Gastroesophageal sphincter (tissue), 4 donors: ENCODE measurements at regions not wholly inside any gene's neighbourhood (a gene's known extent, or its start where the extent isn't known, plus 50 kb on each side); places are given as distances from the start of the nearest gene placed in this dataset.

ENCODE experiments used
- ATAC-seq: fragments of 150-250 bp; one replicate; pipeline ENCODE4 v1.9.1; 2016; ENCODE audit warnings: mild to moderate bottlenecking, moderate library complexity
- H3K27ac ChIP-seq, 4 donors: fragments of 200-600 bp; sonication (generic) in 3 of 4; 1 replicate in 3 of 4; 2 replicates in 1 of 4; pipeline ENCODE4 v1.5.1; 2016 to 2019
- H3K27me3 ChIP-seq: fragments of 200-600 bp; sonication (generic); one replicate; pipeline ENCODE4 v1.5.1; 2019
- H3K36me3 ChIP-seq, 2 donors: fragments of 200-600 bp; sonication (generic); one replicate each; pipeline ENCODE4 v1.5.1; 2019; ENCODE audit warnings: control low read depth in 1 of 2
- H3K4me1 ChIP-seq, 3 donors: fragments of 200-600 bp; sonication (generic); 1 replicate in 2 of 3; 2 replicates in 1 of 3; pipeline ENCODE4 v1.5.1; 2016 to 2019; ENCODE audit warnings: control low read depth in 2 of 3
- H3K4me3 ChIP-seq, 2 donors: fragments of 200-600 bp; sonication (generic); one replicate each; pipeline ENCODE4 v1.5.1; 2019; ENCODE audit warnings: mild to moderate bottlenecking in 1 of 2, moderate library complexity in 1 of 2
- H3K9me3 ChIP-seq, 3 donors: fragments of 200-600 bp; sonication (generic); one replicate each; pipeline ENCODE4 v1.5.1; 2017 to 2019; ENCODE audit warnings: control low read depth in 2 of 3
- EP300 ChIP-seq: sonication (generic); formaldehyde crosslinking; IDR thresholded peaks from one replicate; pipeline ENCODE4 v1.6.1; 2017; ENCODE audit warnings: antibody characterized with exemption, mild to moderate bottlenecking
- POLR2A ChIP-seq, 2 donors: fragments of 450-650 bp; IDR thresholded peaks; one replicate each; pipeline ENCODE4 v1.6.1; 2017; ENCODE audit warnings: antibody characterized with exemption in 2 of 2, mild to moderate bottlenecking in 2 of 2, moderate library complexity in 1 of 2
- POLR2AphosphoS5 ChIP-seq: sonication (generic); formaldehyde crosslinking; IDR thresholded peaks from one replicate; pipeline ENCODE4 v1.6.1; 2017; ENCODE audit warnings: antibody characterized with exemption
- WGBS, 2 donors: methylation state at CpG; one replicate each; pipeline ENCODE4 v1.1.5; 2018; ENCODE audit warnings: low coverage in 1 of 2; 5-methylcytosine and 5-hydroxymethylcytosine counted together
- TF ChIP-seq, protein P1 (sequence below), 4 experiments: fragments of 200-600 bp in 2 of 4; fragments of 450-650 bp in 2 of 4; sonication (generic) in 1 of 4; IDR thresholded peaks; one replicate each; pipeline ENCODE4 v1.5.1; 2017 to 2019; ENCODE audit warnings: antibody characterized with exemption in 4 of 4, mild to moderate bottlenecking in 2 of 4, moderate library complexity in 2 of 4

DNA sequence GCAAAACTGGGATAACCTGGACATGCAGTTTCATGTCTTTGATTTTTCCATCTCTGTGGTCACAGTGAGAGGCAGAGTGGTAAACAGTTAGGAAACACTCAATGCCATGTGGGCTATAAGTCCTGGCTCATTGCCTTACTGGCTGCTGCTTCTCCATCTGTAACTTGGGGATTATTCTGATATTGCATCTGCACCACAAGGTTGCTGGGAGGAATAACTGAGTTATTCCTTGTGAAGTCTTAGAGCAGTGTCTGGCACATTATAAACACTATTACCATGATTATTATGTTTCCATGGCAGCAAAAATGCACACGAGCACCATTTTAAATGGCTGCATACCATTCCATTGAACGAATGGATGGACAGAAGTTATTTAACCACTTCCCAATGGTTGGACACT lies 111.7 kb upstream of the CDH5 start:
- ATAC-seq = no peak
- Histone ChIP-seq H3K4me3 (no peak overlapping the region), H3K9me3 (no peaks in the 10 kb centered on the region), H3K36me3 (no peaks in the 10 kb centered on the region), H3K4me1 (peaks cover 0 to 16% (median 0%) of the 10 kb centered on the region in 3 donors), H3K27ac (no peak overlapping the region), H3K27me3 (no peaks in the 10 kb centered on the region)
- WGBS, 2 donors = 7 to 29% methylated on average over 2 of the region's 2 CpGs
- TF ChIP-seq POLR2AphosphoS5 = no peak
- TF ChIP-seq, protein P1, sequence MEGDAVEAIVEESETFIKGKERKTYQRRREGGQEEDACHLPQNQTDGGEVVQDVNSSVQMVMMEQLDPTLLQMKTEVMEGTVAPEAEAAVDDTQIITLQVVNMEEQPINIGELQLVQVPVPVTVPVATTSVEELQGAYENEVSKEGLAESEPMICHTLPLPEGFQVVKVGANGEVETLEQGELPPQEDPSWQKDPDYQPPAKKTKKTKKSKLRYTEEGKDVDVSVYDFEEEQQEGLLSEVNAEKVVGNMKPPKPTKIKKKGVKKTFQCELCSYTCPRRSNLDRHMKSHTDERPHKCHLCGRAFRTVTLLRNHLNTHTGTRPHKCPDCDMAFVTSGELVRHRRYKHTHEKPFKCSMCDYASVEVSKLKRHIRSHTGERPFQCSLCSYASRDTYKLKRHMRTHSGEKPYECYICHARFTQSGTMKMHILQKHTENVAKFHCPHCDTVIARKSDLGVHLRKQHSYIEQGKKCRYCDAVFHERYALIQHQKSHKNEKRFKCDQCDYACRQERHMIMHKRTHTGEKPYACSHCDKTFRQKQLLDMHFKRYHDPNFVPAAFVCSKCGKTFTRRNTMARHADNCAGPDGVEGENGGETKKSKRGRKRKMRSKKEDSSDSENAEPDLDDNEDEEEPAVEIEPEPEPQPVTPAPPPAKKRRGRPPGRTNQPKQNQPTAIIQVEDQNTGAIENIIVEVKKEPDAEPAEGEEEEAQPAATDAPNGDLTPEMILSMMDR (IDR thresholded peaks at IDR 0.05) = no peak
- TF ChIP-seq EP300 = no peak
- TF ChIP-seq POLR2A (IDR thresholded peaks at IDR 0.05) = no peak

DNA sequence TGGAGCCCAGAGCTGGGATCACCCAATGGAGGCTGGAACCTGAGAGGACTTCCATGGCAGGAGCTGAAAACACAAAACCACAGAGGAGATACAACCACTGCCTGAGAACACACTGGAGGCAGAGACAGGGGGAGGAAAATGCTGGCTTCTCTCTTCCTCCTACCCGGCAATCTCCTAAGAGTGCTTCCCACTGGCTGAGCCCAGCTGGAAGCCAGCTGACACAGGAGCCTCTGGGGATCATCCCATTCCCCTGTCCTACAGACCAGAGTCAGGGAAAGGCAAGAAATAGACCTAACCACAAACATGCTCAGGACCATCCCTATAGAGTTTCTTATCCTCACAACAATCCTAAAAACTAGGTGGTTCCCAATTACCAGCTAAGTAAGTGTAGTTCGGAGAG lies 112.4 kb upstream of the CDH5 start:
- no peak for ATAC-seq

GRCh38 chr16:66251476-66252160 lies 114.9 kb upstream of the CDH5 start:
- Histone ChIP-seq H3K9me3 (no peaks in the 10 kb centered on the region), H3K36me3 (no peaks in the 10 kb centered on the region), H3K27me3 (no peaks in the 10 kb centered on the region), H3K4me1 (peaks cover 0 to 29% (median 0%) of the 10 kb centered on the region in 3 donors), H3K4me3 (no peak overlapping the region), H3K27ac (peak overlapping the region in 3 of 4 donors; percentile 25 to 60 (median 37))
- ATAC-seq = no peak
- TF ChIP-seq EP300 (no peak), POLR2A (IDR thresholded peaks at IDR 0.05) (no peak), POLR2AphosphoS5 (no peak)
- TF ChIP-seq, protein P1 (IDR thresholded peaks at IDR 0.05) = no peak
- 61 to 76% methylated on average over 6 of the region's 6 CpGs for WGBS, 2 donors

More for the DNA sequence above, 112.4 kb upstream of the CDH5 start:
- WGBS, 2 donors = 88 to 92% methylated on average over 1 to 2 of the region's 2 CpGs
- no peak for TF ChIP-seq POLR2A (IDR thresholded peaks at IDR 0.05)
- TF ChIP-seq POLR2AphosphoS5 = no peak
- TF ChIP-seq, protein P1 (IDR thresholded peaks at IDR 0.05) = no peak
- no peak for TF ChIP-seq EP300
- peaks cover 0 to 16% (median 0%) of the 10 kb centered on the region in 3 donors for H3K4me1 ChIP-seq
- H3K27me3 ChIP-seq = no peaks in the 10 kb centered on the region
- H3K4me3 ChIP-seq = no peak overlapping the region
- H3K9me3 ChIP-seq = no peaks in the 10 kb centered on the region
- no peaks in the 10 kb centered on the region for H3K36me3 ChIP-seq
- H3K27ac ChIP-seq = no peak overlapping the region

DNA sequence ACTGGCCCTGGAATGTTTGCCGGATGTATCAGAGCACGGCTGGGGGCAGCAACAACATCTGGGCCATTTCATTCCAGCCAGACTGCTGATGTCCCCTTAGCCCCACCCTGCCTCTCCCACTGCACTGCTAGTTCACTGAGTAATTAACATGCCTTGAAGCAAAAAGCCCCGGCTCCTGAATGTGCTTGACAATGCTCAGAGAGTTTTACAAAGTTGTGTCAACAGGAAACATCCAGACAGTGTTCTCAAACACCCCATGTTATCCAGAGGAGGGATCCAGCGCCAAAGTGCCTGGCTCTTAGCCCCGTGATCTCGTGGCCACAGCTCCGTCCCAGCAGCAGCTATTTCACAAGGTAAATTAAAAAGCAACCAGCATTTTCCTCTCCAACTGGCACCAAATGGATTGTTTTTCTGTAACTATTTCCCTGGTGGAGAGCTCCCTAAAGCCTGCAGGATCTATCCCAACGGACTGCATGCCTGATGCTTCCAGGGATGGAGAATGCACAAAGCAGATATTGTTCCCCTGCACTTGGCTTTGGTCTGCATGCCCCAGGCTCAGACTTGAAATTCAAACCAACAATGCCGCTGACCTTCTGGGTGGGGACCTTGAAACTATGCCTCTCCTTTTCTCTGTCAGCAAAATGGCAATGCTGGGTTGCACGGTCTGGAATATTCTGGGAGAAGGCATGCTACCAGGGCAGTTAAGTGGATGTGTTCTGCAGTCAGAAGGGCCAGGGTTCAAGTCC lies 115.6 kb upstream of the CDH5 start:
- Histone ChIP-seq H3K9me3 (no peaks in the 10 kb centered on the region), H3K4me3 (no peak overlapping the region), H3K27me3 (no peaks in the 10 kb centered on the region), H3K4me1 (peaks cover 0 to 29% (median 0%) of the 10 kb centered on the region in 3 donors), H3K27ac (peak overlapping the region in 3 of 4 donors; percentile 25 to 60 (median 37)), H3K36me3 (no peaks in the 10 kb centered on the region)
- ATAC-seq = peak; percentile 82
- WGBS, 2 donors = 13 to 15% methylated on average over 7 to 8 of the region's 10 CpGs
- TF ChIP-seq EP300 (no peak), POLR2AphosphoS5 (peak; percentile 60), POLR2A (IDR thresholded peaks at IDR 0.05) (no peak)
- TF ChIP-seq, protein P1 (IDR thresholded peaks at IDR 0.05) = no peak
